Cardiac muscle cell (in vitro differentiated cells and primary cell): ENCODE measurements at regions not wholly inside any gene's neighbourhood (a gene's known extent, or its start where the extent isn't known, plus 50 kb on each side); places are given as distances from the start of the nearest gene placed in this dataset.
A peak's percentile ranks its signal among the peaks of the same experiment; 100 is the strongest.

Experiments
- DNase-seq, 2 donors: peaks; one replicate each; pipeline versions ENCODE4 v3.0.0 to v3.0.0-alpha.2; 2010 to 2017; ENCODE audit warnings: low read depth in 1 of 2, low spot score in 1 of 2
- H3K27ac ChIP-seq: fragments of 200-600 bp; sonication (generic); 2 replicates; pipeline ENCODE4 v1.5.1; 2016
- H3K27me3 ChIP-seq: fragments of 200-600 bp; sonication (generic); 2 replicates; pipeline ENCODE4 v1.6.0; 2016; ENCODE audit warnings: control low read depth
- H3K36me3 ChIP-seq: fragments of 200-600 bp; sonication (generic); 2 replicates; pipeline ENCODE4 v1.5.1; 2016; ENCODE audit warnings: control low read depth
- H3K4me1 ChIP-seq: fragments of 200-600 bp; sonication (generic); 2 replicates; pipeline ENCODE4 v1.8.1; 2017; ENCODE audit warnings: low read depth, mild to moderate bottlenecking, mixed run types
- H3K4me3 ChIP-seq: fragments of 200-600 bp; sonication (generic); 2 replicates; pipeline ENCODE4 v1.5.1; 2016; ENCODE audit warnings: mild to moderate bottlenecking
- H3K9me3 ChIP-seq: fragments of 200-600 bp; sonication (generic); 2 replicates; pipeline ENCODE4 v1.5.1; 2017; ENCODE audit warnings: low read depth, mild to moderate bottlenecking, control low read depth
- TF ChIP-seq, protein P1 (sequence below): IDR thresholded peaks from 2 replicates; pipeline ENCODE4 v1.5.1; 2012; ENCODE audit warnings: low read depth, mild to moderate bottlenecking, low read length

DNA sequence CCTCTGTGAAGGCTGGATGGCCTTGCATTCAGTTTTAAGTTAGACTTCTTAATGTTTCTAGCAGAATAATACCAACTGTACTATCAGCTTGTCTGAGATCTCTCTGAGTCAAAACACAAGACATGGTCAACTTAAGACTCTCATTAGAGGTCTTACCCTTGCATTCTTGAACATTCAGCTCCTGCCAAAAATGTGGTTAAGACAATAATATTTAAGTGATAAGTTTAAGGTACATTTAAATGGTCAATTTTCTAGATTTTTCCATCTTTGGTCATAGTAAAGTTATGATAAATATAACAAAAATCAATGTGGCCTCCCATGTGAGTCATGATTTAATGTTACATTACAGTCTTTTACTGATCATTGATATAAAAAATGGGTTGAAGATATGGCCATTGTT lies 75.0 kb downstream of the NR2F1 start:
- Histone ChIP-seq H3K4me3 (no peak overlapping the region), H3K27me3 (no peaks in the 10 kb centered on the region), H3K4me1 (no peaks in the 10 kb centered on the region), H3K27ac (no peak overlapping the region), H3K9me3 (no peaks in the 10 kb centered on the region), H3K36me3 (no peaks in the 10 kb centered on the region)
- TF ChIP-seq, protein P1, sequence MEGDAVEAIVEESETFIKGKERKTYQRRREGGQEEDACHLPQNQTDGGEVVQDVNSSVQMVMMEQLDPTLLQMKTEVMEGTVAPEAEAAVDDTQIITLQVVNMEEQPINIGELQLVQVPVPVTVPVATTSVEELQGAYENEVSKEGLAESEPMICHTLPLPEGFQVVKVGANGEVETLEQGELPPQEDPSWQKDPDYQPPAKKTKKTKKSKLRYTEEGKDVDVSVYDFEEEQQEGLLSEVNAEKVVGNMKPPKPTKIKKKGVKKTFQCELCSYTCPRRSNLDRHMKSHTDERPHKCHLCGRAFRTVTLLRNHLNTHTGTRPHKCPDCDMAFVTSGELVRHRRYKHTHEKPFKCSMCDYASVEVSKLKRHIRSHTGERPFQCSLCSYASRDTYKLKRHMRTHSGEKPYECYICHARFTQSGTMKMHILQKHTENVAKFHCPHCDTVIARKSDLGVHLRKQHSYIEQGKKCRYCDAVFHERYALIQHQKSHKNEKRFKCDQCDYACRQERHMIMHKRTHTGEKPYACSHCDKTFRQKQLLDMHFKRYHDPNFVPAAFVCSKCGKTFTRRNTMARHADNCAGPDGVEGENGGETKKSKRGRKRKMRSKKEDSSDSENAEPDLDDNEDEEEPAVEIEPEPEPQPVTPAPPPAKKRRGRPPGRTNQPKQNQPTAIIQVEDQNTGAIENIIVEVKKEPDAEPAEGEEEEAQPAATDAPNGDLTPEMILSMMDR, result no peak
- peak in 1 of 2 donors; percentile 44 for DNase-seq

DNA sequence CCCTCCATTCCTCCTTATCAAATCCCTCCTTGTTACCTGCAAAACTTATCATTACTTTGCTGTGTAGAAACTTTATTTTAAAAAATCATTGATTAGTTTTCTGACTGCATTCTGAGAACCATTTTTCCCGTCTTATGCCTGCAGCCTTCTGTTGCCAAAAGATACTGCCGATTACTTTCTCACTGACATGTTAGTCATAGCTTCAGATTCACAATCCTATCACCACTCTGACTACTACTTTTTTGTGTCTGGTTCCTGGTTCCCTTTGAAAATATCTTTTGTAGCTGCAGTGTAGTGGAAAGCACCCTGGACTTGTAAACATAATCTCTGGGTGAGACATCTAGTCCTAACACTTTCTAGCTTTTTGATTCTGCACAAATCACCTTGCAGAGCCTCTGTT lies 71.7 kb downstream of the NR2F1 start:
- no peak overlapping the region for H3K27ac ChIP-seq
- H3K4me1 ChIP-seq, result no peaks in the 10 kb centered on the region
- no peaks in the 10 kb centered on the region for H3K9me3 ChIP-seq
- TF ChIP-seq, protein P1, result no peak
- H3K36me3 ChIP-seq, result no peaks in the 10 kb centered on the region
- DNase-seq, result peak in 1 of 2 donors; percentile 25
- H3K27me3 ChIP-seq, result no peaks in the 10 kb centered on the region
- no peak overlapping the region for H3K4me3 ChIP-seq

GRCh38 chr5:93653716-93654115 lies 70.7 kb downstream of the NR2F1 start:
- no peaks in the 10 kb centered on the region for H3K4me1 ChIP-seq
- H3K27me3 ChIP-seq, result no peaks in the 10 kb centered on the region
- H3K9me3 ChIP-seq, result no peaks in the 10 kb centered on the region
- DNase-seq, result no peak
- no peak overlapping the region for H3K27ac ChIP-seq
- no peak overlapping the region for H3K4me3 ChIP-seq
- H3K36me3 ChIP-seq, result no peaks in the 10 kb centered on the region
- TF ChIP-seq, protein P1, result no peak

- H3K4me1 ChIP-seq, result no peaks in the 10 kb centered on the region
- H3K36me3 ChIP-seq, result no peaks in the 10 kb centered on the region
- DNase-seq, result no peak
- H3K27ac ChIP-seq, result no peak overlapping the region
- TF ChIP-seq, protein P1, result no peak
- H3K4me3 ChIP-seq, result no peak overlapping the region
- H3K9me3 ChIP-seq, result no peaks in the 10 kb centered on the region
- no peaks in the 10 kb centered on the region for H3K27me3 ChIP-seq
These were observed 66.3 kb downstream of the NR2F1 start for GRCh38 chr5:93649234-93649900.

DNA sequence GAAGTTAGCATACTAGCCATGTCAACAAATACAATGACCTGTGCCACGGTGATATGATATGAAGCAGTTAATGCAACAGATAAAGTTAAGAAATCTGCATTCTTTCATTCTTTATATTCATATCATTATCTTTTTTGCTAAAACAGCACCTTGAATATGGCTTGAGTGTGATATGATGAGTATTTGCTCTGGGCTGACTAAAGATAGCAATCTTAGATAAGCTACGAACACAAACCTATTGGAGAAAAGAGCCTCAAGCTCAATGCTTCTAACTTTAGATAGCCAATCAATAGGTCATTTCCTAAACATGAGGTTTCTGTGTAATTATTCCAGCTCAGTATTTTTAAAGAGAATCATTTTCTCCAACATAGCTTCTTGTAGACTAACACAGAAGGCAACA lies 61.7 kb downstream of the NR2F1 start:
- no peak for DNase-seq
- no peaks in the 10 kb centered on the region for H3K9me3 ChIP-seq
- H3K4me3 ChIP-seq, result no peak overlapping the region
- no peaks in the 10 kb centered on the region for H3K27me3 ChIP-seq
- H3K4me1 ChIP-seq, result no peaks in the 10 kb centered on the region
- no peak overlapping the region for H3K27ac ChIP-seq
- TF ChIP-seq, protein P1, result no peak
- H3K36me3 ChIP-seq, result no peaks in the 10 kb centered on the region
